Large intestine (tissue), 3 donors: ENCODE measurements at regions not wholly inside any gene's neighbourhood (a gene's known extent, or its start where the extent isn't known, plus 50 kb on each side); places are given as distances from the start of the nearest gene placed in this dataset.

Experiments
- DNase-seq, 2 donors: peaks; one replicate each; pipeline versions ENCODE4 v3.0.0 to v3.0.0-alpha.2; 2013
- H3K27ac ChIP-seq: one replicate; pipeline ENCODE4 v1.5.1; 2013; ENCODE audit warnings: low read length
- H3K27me3 ChIP-seq: 2 replicates; pipeline ENCODE4 v1.6.1; 2013; ENCODE audit warnings: low read length; ENCODE audit not compliant: control insufficient read depth, insufficient read depth
- H3K36me3 ChIP-seq: 2 replicates; pipeline ENCODE4 v1.6.1; 2013; ENCODE audit warnings: low read length; ENCODE audit not compliant: control insufficient read depth, insufficient read depth
- H3K4me1 ChIP-seq: one replicate; pipeline ENCODE4 v1.6.1; 2013; ENCODE audit warnings: low read length; ENCODE audit not compliant: control insufficient read depth, insufficient read depth
- H3K4me3 ChIP-seq: one replicate; pipeline ENCODE4 v1.5.1; 2013; ENCODE audit warnings: low read length
- H3K9me3 ChIP-seq: one replicate; pipeline ENCODE4 v1.6.1; 2013; ENCODE audit warnings: mild to moderate bottlenecking, low read depth, low read length, moderate library complexity; ENCODE audit not compliant: control insufficient read depth
- WGBS: methylation state at CpG from one replicate; pipeline ENCODE4 v1.1.5; 2013; ENCODE audit warnings: low lambda C conversion rate; ENCODE audit not compliant: insufficient coverage; 5-methylcytosine and 5-hydroxymethylcytosine counted together

GRCh38 chr3:24640330-24640877 lies 145.8 kb upstream of the THRB start:
- no peaks in the 10 kb centered on the region for H3K9me3 ChIP-seq
- peaks cover 8% of the 10 kb centered on the region for H3K4me1 ChIP-seq
- H3K27me3 ChIP-seq: no peaks in the 10 kb centered on the region
- no peak overlapping the region for H3K27ac ChIP-seq
- 42% methylated on average over 3 of the region's 3 CpGs for WGBS
- no peaks in the 10 kb centered on the region for H3K36me3 ChIP-seq
- H3K4me3 ChIP-seq: no peak overlapping the region
- DNase-seq: peak; percentile 40 to 62

DNA sequence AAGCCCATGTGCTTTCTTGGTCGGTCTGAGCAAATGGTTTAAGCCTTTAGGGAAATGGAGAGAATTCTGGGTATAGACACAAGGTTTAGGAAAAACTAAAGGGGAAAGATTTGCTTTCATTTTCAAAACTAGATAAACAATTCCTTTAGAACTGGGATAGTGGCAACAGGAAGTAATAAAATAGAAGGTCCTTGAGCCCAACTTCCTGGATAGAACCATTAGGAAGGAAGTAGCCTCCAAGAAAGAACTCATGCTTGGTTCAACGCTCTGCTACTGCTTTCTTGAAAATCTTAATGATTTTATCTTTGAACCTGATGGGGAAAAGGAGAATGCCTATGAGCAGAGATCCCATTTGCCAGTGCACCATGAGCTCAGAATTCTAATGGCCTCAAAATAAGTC lies 147.0 kb upstream of the THRB start:
- Histone ChIP-seq H3K4me3 (no peak overlapping the region), H3K4me1 (peaks cover 8% of the 10 kb centered on the region), H3K36me3 (no peaks in the 10 kb centered on the region), H3K9me3 (no peaks in the 10 kb centered on the region), H3K27ac (no peak overlapping the region), H3K27me3 (no peaks in the 10 kb centered on the region)
- 75% methylated on average over 1 of the region's 2 CpGs for WGBS
- DNase-seq: peak in 1 of 2 donors; percentile 31

- Histone ChIP-seq H3K27me3 (no peaks in the 10 kb centered on the region), H3K27ac (no peak overlapping the region), H3K9me3 (no peaks in the 10 kb centered on the region), H3K36me3 (no peaks in the 10 kb centered on the region), H3K4me3 (no peak overlapping the region), H3K4me1 (peaks cover 3% of the 10 kb centered on the region)
- WGBS: no CpG with 5 or more reads among the region's 11 CpGs
- no peak for DNase-seq
These were observed 150.4 kb upstream of the THRB start for GRCh38 chr3:24645047-24645446.

- 100% methylated on average over 1 of the region's 2 CpGs for WGBS
- Histone ChIP-seq H3K4me3 (no peak overlapping the region), H3K27me3 (no peaks in the 10 kb centered on the region), H3K9me3 (no peaks in the 10 kb centered on the region), H3K27ac (no peak overlapping the region), H3K36me3 (no peaks in the 10 kb centered on the region), H3K4me1 (no peaks in the 10 kb centered on the region)
- DNase-seq: no peak
These were observed 152.1 kb upstream of the THRB start for GRCh38 chr3:24646790-24647189.

- Histone ChIP-seq H3K27me3 (no peaks in the 10 kb centered on the region), H3K4me1 (no peaks in the 10 kb centered on the region), H3K4me3 (no peak overlapping the region), H3K9me3 (no peaks in the 10 kb centered on the region), H3K36me3 (no peaks in the 10 kb centered on the region), H3K27ac (no peak overlapping the region)
- DNase-seq: no peak
- WGBS: no CpG with 5 or more reads among the region's 2 CpGs
These were observed 153.4 kb upstream of the THRB start for GRCh38 chr3:24648063-24648462.

DNA sequence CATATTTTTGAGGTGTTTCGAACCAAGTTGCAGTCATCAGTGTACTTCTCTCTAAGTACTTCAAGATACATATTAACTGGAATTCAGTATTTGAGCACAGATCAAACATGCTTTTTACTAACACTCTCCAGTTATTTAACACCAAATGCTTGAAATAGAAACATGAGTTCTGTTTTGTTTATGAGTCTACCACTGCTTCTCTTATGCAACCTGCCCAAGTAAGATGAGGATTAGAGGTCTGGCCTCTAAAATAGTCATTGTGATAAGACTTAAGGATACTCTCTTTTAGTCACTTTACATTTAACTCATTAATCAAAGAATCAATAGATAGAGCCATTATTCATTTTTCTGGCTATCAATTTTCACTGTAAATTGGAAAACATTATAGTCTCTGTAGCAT lies 156.2 kb upstream of the THRB start:
- Histone ChIP-seq H3K9me3 (peaks cover 1% of the 10 kb centered on the region), H3K36me3 (no peaks in the 10 kb centered on the region), H3K27me3 (no peaks in the 10 kb centered on the region), H3K27ac (no peak overlapping the region), H3K4me3 (no peak overlapping the region), H3K4me1 (no peaks in the 10 kb centered on the region)
- no CpG with 5 or more reads among the region's 1 CpG for WGBS
- DNase-seq: no peak

DNA sequence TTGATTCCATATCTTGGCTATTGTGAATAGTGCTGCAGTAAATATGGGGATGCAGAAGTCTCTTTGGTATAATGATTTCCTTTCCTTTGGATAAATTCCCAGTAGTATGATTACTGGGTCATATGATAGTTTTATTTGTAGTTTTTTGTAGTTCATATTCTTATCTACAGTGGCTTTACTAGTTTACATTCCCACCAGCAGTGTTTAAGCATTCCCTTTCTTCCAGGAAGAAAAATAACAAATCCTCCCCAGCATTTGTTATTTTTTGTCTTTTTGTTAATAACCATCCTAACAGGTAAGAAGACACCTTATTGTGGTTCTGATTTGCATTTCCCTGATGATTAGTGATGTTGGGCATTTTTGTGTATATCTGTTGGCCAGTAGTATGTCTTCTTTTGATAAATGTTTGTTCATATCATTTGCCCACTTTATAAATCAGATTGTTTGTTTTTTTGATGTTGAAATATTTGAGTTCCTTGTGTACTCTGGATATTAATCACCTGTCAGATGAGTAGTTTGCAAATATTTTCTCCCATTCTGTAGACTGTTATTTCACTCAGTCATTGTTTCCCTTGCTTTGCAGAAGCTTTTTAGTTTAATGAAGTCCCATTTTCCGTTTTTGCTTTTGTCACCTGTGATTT lies 163.3 kb upstream of the THRB start:
- Histone ChIP-seq H3K4me1 (no peaks in the 10 kb centered on the region), H3K27ac (no peak overlapping the region), H3K27me3 (no peaks in the 10 kb centered on the region), H3K36me3 (no peaks in the 10 kb centered on the region), H3K9me3 (peaks cover 6% of the 10 kb centered on the region), H3K4me3 (no peak overlapping the region)
- no CpG with 5 or more reads among the region's 1 CpG for WGBS
- no peak for DNase-seq

GRCh38 chr3:24661175-24661584 lies 166.5 kb upstream of the THRB start:
- WGBS: no CpG with 5 or more reads among the region's 3 CpGs
- no peaks in the 10 kb centered on the region for H3K36me3 ChIP-seq
- no peak overlapping the region for H3K27ac ChIP-seq
- DNase-seq: no peak
- peaks cover under 1% of the 10 kb centered on the region for H3K9me3 ChIP-seq
- no peaks in the 10 kb centered on the region for H3K27me3 ChIP-seq
- H3K4me3 ChIP-seq: no peak overlapping the region
- no peaks in the 10 kb centered on the region for H3K4me1 ChIP-seq

DNA sequence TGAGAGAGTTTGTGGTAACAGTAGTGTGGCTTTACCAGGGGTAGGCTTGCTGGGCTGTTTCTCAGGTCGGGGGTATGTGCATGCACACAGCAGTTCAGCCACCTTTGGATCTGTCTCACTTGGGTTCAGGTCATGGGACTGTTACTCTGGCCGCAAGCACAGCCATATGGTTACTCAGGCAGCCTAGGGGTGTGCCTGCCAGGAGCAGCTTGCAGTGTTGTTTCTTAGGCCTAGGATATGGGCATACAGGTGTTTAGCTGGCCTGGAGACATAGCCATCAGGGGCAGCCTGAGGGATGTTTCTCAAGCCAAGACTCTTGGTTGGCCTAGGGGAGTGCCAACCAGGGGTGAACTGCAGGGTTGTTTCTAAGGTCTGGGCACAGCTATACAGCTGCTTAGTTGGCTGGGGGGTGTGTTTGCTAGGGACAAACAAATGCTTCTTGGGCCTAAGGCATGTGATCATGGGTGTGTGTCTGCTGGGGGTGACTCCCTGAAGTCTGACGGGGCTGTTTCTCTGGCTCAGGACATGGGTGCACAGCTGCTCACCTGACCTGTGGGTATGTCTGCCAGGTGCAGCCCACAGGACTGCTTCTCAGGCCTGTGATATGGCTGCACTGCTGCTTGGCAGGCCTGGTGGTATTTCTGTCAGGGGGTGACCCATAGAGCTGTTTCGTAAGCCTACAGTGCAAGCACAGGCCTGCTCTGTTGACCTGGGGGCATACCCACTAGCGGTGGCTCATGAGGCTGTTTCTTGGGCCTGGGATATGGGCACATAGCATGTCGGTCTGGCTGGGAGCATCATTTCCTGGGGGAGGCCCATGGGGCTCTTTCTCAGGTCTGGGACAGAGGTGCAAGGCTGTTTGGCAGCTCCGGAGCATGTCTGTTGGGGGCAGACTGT lies 168.0 kb upstream of the THRB start:
- peak in 1 of 2 donors; percentile 14 for DNase-seq
- no CpG with 5 or more reads among the region's 7 CpGs for WGBS
- Histone ChIP-seq H3K4me1 (no peaks in the 10 kb centered on the region), H3K27ac (no peak overlapping the region), H3K36me3 (no peaks in the 10 kb centered on the region), H3K27me3 (no peaks in the 10 kb centered on the region), H3K4me3 (no peak overlapping the region), H3K9me3 (no peaks in the 10 kb centered on the region)

- WGBS: 70% methylated on average over 2 of the region's 6 CpGs
- no peak for DNase-seq
- Histone ChIP-seq H3K27ac (no peak overlapping the region), H3K4me1 (no peaks in the 10 kb centered on the region), H3K4me3 (no peak overlapping the region), H3K27me3 (no peaks in the 10 kb centered on the region), H3K36me3 (no peaks in the 10 kb centered on the region), H3K9me3 (no peaks in the 10 kb centered on the region)
These were observed 168.8 kb upstream of the THRB start for GRCh38 chr3:24663406-24663805.
